HG03095 (cell line): ENCODE measurements at regions not wholly inside any gene's neighbourhood (a gene's known extent, or its start where the extent isn't known, plus 50 kb on each side); places are given as distances from the start of the nearest gene placed in this dataset.
"Not testable (repeated sequence)": the region's sequence is repeated elsewhere in the genome, so short reads cannot be mapped to it uniquely, and the experiment has no call there.

Experiments used
- ATAC-seq: cut with Tn5 transposase; IDR thresholded peaks from one replicate; pipeline ENCODE4 v1.9.1; 2021; ENCODE audit warnings: moderate library complexity; ENCODE audit not compliant: unreplicated experiment

GRCh38 chr5:33059081-33059480 is 348.0 kb downstream of the NPR3 start:
- no peak for ATAC-seq

- ATAC-seq, result no peak
Measured at GRCh38 chr5:33065131-33065530, 354.0 kb downstream of the NPR3 start.

- ATAC-seq, result no peak
Measured at GRCh38 chr5:33067291-33067690, 356.2 kb downstream of the NPR3 start.

- ATAC-seq, result no peak
Measured at GRCh38 chr5:33068786-33069185, 357.7 kb downstream of the NPR3 start.

GRCh38 chr5:33072296-33072695 is 361.2 kb downstream of the NPR3 start:
- no peak for ATAC-seq

GRCh38 chr5:33072726-33073125 is 361.6 kb downstream of the NPR3 start:
- ATAC-seq, result no peak

GRCh38 chr5:33073881-33074327 is 362.8 kb downstream of the NPR3 start:
- no peak for ATAC-seq

- ATAC-seq, result no peak
Measured at GRCh38 chr5:33074548-33074947, 363.4 kb downstream of the NPR3 start.

GRCh38 chr5:33075731-33076130 is 364.6 kb downstream of the NPR3 start:
- ATAC-seq, result no peak

- ATAC-seq, result no peak
Measured at GRCh38 chr5:33079548-33079947, 361.2 kb upstream of the TARS1 start.

GRCh38 chr5:33080287-33080686 is 360.5 kb upstream of the TARS1 start:
- no peak for ATAC-seq

- no peak for ATAC-seq
Measured at GRCh38 chr5:33088176-33088575, 352.6 kb upstream of the TARS1 start.

- no peak for ATAC-seq
Measured at GRCh38 chr5:33091571-33092363, 349.0 kb upstream of the TARS1 start.

GRCh38 chr5:33092719-33093118 is 348.0 kb upstream of the TARS1 start:
- ATAC-seq, result no peak

- no peak for ATAC-seq
Measured at GRCh38 chr5:33102551-33102950, 338.2 kb upstream of the TARS1 start.

GRCh38 chr5:33105521-33105941 is 335.2 kb upstream of the TARS1 start:
- ATAC-seq, result no peak

- not testable (repeated sequence) for ATAC-seq
Measured at GRCh38 chr5:33110496-33110895, 330.3 kb upstream of the TARS1 start.

- ATAC-seq, result no peak
Measured at GRCh38 chr5:33114361-33114760, 326.4 kb upstream of the TARS1 start.

GRCh38 chr5:33115467-33115866 is 325.3 kb upstream of the TARS1 start:
- ATAC-seq, result no peak

- ATAC-seq, result no peak
Measured at GRCh38 chr5:33118761-33119415, 321.9 kb upstream of the TARS1 start.

- no peak for ATAC-seq
Measured at GRCh38 chr5:33120671-33121070, 320.1 kb upstream of the TARS1 start.

- ATAC-seq, result no peak
Measured at GRCh38 chr5:33129309-33129708, 311.5 kb upstream of the TARS1 start.
